Omental fat pad (tissue), 3 donors: ENCODE measurements at regions not wholly inside any gene's neighbourhood (a gene's known extent, or its start where the extent isn't known, plus 50 kb on each side); places are given as distances from the start of the nearest gene placed in this dataset.
"Not testable (repeated sequence)": the region's sequence is repeated elsewhere in the genome, so short reads cannot be mapped to it uniquely, and the experiment has no call there.

ENCODE experiments used
- ATAC-seq: fragments of 150-250 bp; one replicate; pipeline ENCODE4 v1.9.1; 2016; ENCODE audit warnings: mild to moderate bottlenecking, moderate library complexity; ENCODE audit not compliant: low FRiP score
- DNase-seq: peaks from one replicate; pipeline ENCODE4 v3.0.0-alpha.2; 2019; ENCODE audit warnings: low spot score
- TF ChIP-seq, protein P1 (sequence below), 3 donors: fragments of 450-650 bp; IDR thresholded peaks; one replicate each; pipeline ENCODE4 v1.5.1; 2016 to 2017; ENCODE audit warnings: antibody characterized with exemption in 3 of 3, mild to moderate bottlenecking in 3 of 3, moderate library complexity in 2 of 3

DNA sequence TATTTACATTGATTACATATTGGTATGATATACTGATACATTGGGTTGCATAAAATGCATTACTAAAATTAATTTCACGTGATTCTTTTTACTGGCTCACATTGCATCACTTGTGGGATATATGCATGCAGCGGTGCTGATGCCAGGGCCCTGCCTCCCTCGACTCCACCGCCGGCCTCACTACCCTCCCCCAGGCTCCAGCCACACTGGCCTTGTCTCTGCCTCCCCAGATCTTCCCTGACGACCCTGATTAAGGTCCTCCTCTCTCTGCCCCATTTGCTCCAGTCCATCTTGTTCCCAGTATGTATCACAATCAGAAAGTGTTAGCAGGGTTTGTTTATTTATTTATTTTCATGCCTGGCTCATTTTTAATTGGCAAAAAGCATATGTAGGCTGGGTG, 306.8 kb downstream of the FOXL1 start:
- TF ChIP-seq, protein P1, sequence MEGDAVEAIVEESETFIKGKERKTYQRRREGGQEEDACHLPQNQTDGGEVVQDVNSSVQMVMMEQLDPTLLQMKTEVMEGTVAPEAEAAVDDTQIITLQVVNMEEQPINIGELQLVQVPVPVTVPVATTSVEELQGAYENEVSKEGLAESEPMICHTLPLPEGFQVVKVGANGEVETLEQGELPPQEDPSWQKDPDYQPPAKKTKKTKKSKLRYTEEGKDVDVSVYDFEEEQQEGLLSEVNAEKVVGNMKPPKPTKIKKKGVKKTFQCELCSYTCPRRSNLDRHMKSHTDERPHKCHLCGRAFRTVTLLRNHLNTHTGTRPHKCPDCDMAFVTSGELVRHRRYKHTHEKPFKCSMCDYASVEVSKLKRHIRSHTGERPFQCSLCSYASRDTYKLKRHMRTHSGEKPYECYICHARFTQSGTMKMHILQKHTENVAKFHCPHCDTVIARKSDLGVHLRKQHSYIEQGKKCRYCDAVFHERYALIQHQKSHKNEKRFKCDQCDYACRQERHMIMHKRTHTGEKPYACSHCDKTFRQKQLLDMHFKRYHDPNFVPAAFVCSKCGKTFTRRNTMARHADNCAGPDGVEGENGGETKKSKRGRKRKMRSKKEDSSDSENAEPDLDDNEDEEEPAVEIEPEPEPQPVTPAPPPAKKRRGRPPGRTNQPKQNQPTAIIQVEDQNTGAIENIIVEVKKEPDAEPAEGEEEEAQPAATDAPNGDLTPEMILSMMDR (IDR thresholded peaks at IDR 0.05) = no peak
- DNase-seq (no peak), ATAC-seq (no peak)

DNA sequence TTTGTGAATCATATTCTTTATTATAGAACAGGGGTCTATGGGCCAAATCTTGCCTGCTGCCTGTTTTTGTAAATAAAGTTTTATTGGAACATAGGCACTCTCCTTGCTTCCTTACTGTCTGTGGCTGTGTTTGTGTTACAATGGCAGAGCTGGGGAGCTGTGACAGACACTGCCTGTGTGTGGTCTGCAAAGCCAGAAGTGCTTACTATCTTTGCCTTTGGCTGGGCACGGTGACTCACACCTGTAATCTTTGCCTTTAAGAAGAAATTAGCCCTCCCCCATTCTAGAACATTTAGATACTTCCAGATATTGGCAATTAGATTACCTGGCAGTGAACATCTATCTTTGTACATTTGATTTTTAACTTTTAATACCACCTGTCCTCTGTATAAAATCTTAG, 308.3 kb downstream of the FOXL1 start:
- DNase-seq (no peak), ATAC-seq (no peak)
- TF ChIP-seq, protein P1 (IDR thresholded peaks at IDR 0.05) = no peak

DNA sequence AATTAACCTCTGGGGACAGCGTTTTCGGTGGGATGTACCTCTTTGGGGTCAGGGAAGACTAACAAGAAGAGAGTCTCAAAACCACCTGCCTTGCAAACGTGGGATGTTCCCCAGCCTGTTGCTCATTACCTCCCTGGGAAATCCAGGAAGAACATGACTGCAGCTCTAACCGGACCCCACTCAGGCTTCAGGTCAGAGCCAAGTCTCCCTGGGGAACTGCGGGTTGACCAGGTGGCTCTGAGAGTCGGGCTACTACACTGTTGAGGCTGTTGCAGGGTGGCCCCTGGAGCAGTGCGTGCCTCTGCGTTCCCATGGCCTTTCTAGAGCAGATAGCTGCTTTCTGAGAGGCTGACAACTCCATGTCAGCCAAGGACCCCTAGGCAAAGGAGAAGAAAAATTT, 309.1 kb downstream of the FOXL1 start:
- ATAC-seq (no peak), DNase-seq (no peak)
- TF ChIP-seq, protein P1 (IDR thresholded peaks at IDR 0.05) = no peak

DNA sequence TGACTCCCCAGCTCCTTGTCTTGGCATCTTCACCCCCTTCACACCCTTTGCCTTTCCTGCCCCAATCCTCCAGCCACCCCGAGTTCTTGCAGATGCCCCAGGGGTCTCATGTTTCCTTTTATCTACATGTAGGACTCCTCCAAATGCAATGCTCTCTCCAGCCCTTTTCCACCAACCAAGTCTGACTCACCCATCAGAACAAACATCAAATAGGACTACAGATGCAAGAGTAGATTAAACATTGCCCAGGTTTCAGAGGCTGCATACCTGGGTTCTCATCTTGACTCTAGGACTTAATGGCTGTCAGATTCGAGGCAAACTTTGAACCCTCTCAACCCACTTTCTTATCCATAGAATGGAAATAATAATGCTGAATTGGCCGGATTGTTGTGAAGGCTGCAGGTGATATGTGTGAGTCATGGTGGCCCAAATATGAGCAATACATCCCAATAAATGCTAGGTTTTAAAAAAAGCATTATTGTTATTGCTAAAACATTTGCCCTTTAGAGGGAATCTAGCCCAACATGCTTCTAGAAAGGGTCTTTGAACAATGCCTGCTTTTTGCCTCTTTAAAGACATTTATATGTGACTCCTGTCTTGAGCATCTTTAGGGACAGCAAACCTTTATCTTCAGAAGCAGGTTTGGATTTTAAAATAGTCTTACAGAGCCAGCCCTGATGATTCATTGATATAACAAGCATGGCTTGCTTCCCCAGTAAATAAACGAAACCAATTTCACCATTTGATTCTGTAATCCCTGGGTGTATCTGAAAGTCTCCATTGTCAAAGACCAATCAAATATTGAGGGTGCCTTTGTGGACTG, 310.1 kb downstream of the FOXL1 start:
- TF ChIP-seq, protein P1 (IDR thresholded peaks at IDR 0.05) = no peak
- ATAC-seq = no peak
- no peak for DNase-seq

DNA sequence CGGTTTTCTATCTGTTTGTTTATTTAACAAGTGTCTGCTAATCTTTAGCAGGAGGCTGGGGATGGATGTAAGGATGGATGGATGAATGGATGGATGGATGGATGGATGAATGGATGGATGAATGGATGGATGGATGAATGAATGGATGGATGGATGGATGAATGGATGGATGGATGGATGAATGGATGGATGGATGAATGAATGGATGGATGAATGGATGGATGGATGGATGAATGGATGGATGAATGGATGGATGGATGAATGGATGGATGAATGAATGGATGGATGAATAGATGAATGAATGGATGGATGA, 310.7 kb downstream of the FOXL1 start:
- DNase-seq, ATAC-seq: not testable (repeated sequence)

DNA sequence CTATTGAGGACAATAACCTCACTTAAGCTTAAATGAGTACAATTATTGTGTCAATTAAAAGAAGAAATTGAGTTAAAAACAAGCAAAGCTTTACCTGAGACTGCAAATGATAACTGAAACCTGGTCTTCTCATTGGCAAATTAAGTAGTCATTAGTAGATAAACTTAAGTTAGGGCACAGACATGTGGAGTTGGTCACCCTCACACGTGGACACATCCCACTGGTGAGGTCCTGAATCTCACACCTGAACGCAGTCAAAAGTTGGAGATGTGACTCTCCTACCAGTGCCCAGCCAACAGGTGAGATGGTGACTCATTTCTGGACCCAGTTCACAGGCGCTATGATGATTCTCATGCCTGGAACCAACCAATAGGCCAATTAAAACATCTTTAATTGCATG, 311.6 kb downstream of the FOXL1 start:
- TF ChIP-seq, protein P1 (IDR thresholded peaks at IDR 0.05) = no peak
- no peak for ATAC-seq
- no peak for DNase-seq

DNA sequence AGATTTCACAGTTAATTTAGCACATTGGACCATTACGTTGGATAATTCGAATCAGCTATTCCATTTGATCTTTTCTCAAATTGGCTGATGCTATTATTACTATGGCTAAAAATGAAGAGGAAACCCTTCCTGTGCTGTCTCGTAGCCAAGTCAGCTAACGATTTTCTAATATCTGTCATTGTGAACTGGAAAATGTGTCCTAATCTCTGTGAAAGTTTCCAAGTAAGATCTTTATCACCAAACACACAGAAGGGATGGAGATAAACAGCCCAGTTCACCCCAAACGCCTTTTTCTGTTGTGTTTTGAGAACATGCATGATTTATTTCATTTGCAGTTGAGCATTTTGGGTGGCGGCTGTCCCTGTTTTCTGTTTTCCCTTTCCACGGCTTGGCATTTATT, 312.8 kb downstream of the FOXL1 start:
- TF ChIP-seq, protein P1 (IDR thresholded peaks at IDR 0.05) = no peak
- DNase-seq = no peak
- ATAC-seq = no peak
